Urinary bladder (tissue), 3 donors: ENCODE measurements at regions not wholly inside any gene's neighbourhood (a gene's known extent, or its start where the extent isn't known, plus 50 kb on each side); places are given as distances from the start of the nearest gene placed in this dataset.

Source experiments
- DNase-seq: peaks from one replicate; pipeline ENCODE4 v3.0.0-alpha.2; 2015; ENCODE audit errors: extremely low spot score
- H3K27ac ChIP-seq: one replicate; pipeline ENCODE4 v1.5.1; 2013; ENCODE audit warnings: low read depth, mild to moderate bottlenecking, moderate library complexity
- H3K36me3 ChIP-seq: one replicate; pipeline ENCODE4 v1.6.1; 2013; ENCODE audit warnings: mild to moderate bottlenecking, moderate library complexity; ENCODE audit not compliant: insufficient read depth
- H3K4me1 ChIP-seq: one replicate; pipeline ENCODE4 v1.6.1; 2013; ENCODE audit warnings: mild to moderate bottlenecking, moderate library complexity; ENCODE audit not compliant: insufficient read depth
- H3K4me3 ChIP-seq: one replicate; pipeline ENCODE4 v1.5.1; 2013; ENCODE audit warnings: low read depth, low read length
- WGBS: extraction: QIAGEN DNeasy Blood & Tissue Kit; methylation state at CpG from one replicate; pipeline ENCODE4 v1.1.7; 2013; 5-methylcytosine and 5-hydroxymethylcytosine counted together
- donor health status: healthy with polysubstance abuse.
- donor health status: healthy.

DNA sequence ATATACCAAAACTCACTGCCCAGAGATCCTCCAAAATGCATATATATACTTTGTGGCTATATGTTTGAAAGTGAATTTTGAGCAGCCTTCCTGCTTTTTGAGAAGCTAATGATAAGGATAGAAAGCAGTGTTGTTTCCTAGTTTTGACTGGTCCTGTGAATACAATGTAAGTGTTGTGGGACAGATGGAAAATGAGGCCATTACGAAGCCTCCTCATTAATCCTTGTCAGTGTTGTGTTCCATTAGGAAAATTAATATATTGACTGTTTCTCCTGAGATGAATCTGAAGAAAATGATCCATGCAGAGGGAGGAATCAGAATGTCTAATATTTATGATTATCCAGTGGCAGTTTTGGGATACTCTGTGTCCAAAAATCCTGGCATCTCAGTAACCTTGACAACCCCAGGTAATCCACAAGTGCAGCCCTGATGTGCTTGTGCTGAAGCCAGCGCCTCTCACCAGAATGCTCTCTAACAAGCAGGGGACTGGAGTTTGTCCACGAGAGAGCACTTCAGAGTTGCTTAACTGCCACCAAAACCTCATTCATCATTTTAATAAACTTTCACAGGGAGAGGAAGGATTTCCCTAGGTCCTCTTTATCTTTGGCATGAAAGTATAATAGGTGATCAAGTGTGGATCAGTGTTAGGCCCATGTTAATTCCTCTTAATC is 418.6 kb downstream of the CMPK2 start:
- no peaks in the 10 kb centered on the region for H3K36me3 ChIP-seq
- WGBS: 62% methylated on average over 3 of the region's 3 CpGs
- no peak overlapping the region for H3K4me3 ChIP-seq
- DNase-seq: no peak
- no peaks in the 10 kb centered on the region for H3K4me1 ChIP-seq
- H3K27ac ChIP-seq: no peak overlapping the region

DNA sequence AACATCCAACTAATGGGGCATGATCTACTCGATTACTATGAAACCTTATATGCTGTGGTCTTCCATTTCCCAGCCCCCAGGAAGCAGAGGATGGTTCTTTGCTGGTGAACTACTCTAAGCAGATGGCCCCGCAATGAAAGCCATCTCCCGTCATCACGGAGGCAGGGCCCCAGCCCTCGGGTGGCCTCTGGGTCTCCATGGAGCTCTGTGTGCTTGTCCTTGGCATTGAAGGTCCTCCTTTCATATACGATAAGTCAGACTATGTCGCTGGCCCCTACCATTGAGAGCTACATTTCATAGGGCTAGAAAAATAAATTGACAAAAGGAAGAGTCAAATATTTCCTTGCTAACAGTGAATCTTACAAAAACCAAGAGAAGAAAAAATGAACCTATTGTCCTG is 416.8 kb downstream of the CMPK2 start:
- WGBS: 80% methylated on average over 7 of the region's 7 CpGs
- no peak for DNase-seq
- H3K36me3 ChIP-seq: no peaks in the 10 kb centered on the region
- H3K4me3 ChIP-seq: no peak overlapping the region
- no peaks in the 10 kb centered on the region for H3K4me1 ChIP-seq
- H3K27ac ChIP-seq: no peak overlapping the region

DNA sequence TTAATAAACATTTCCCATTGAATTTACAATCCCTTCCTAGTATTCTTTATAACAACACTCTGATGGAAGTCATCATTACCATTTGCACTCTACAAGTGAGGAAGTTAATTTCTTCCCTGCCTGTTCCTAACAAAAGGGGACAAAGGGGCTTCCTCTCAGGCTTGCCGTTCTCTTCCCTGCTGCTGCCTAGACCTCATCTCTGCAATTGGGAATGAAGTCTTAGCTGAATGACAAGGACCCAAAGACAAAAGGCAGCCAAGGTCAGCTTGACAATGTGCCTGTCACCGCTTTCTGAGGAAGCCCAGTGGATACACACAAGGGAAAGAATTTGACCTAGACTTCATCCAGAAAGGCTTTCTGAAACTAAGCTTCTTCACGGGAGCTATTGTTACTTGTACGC is 416.4 kb downstream of the CMPK2 start:
- Histone ChIP-seq H3K4me1 (no peaks in the 10 kb centered on the region), H3K36me3 (no peaks in the 10 kb centered on the region), H3K27ac (no peak overlapping the region), H3K4me3 (no peak overlapping the region)
- WGBS: 65% methylated on average over 4 of the region's 4 CpGs
- no peak for DNase-seq

DNA sequence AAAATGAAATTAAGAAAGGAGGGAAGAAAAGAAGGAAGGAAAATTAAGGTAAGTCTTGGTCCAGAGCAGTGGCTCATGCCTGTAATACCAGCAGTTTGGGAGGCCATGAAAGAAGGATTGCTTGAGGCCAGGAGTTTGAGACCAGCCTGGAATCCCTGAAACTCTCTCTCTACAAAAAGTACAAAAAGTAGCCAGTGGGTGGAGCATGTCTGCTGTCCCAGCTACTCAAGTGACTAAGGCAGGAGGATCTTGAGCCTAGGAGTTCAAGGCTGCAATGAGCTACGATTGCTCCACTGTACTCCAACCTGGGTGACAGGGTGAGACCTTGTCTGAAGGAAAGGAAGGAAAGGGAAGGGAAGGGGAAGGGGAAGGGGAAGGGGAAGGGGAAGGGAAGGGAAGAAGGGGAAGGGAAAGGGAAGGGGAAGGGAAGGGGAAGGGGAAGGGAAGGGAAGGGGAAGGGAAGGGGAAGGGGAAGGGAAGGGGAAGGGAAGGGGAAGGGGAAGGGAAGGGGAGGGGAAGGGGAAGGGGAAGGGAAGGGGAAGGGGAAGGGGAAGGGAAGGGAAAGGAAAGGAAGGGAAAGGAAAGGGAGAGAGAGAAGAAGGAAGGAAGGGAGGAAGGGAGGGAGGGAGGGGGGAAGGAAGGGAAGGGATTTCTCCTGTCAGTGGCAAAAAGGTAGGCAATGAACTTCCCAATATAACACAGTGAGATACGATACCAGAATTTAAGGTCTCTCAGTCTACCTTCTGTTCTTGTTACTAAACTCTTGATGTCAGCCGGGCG is 412.8 kb downstream of the CMPK2 start:
- no peak for DNase-seq
- Histone ChIP-seq H3K4me3 (no peak overlapping the region), H3K36me3 (no peaks in the 10 kb centered on the region), H3K4me1 (no peaks in the 10 kb centered on the region), H3K27ac (no peak overlapping the region)
- WGBS: 91% methylated on average over 4 of the region's 4 CpGs

DNA sequence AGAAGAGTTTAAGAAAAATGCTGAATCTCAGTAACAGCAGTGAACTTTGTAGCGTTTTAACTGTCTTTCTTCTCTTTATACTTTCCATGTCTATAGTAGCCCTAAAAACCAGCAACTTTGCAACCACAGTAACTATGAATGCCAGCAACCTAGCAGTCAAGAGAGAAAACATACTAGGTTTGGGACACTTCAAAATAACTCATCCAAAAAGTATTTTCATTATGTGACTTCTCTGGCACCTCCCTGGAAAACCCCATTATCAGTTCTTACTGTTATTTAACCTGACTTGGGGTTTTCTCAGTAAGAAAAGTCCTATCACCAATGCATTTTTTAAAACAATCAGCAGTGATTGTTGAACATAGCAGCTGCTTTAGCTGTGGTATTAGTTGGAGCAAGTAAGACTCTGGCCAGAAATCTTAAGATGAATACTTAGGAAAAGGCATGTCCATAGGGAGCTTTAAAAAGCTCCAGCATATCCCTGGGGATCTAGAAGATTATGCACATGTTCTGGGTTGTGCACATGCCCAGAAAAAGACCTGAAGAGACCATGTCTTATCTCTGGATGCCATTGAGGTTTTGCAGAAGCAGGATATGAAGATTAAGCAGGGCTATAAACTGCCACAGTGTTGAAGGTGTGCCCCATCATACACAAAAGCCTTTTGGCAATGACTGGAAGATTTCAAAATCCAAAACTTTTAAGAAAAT is 411.3 kb downstream of the CMPK2 start:
- no peak overlapping the region for H3K27ac ChIP-seq
- no peak for DNase-seq
- no peak overlapping the region for H3K4me3 ChIP-seq
- no peaks in the 10 kb centered on the region for H3K36me3 ChIP-seq
- no peaks in the 10 kb centered on the region for H3K4me1 ChIP-seq
- 54% methylated on average over 1 of the region's 1 CpG for WGBS

DNA sequence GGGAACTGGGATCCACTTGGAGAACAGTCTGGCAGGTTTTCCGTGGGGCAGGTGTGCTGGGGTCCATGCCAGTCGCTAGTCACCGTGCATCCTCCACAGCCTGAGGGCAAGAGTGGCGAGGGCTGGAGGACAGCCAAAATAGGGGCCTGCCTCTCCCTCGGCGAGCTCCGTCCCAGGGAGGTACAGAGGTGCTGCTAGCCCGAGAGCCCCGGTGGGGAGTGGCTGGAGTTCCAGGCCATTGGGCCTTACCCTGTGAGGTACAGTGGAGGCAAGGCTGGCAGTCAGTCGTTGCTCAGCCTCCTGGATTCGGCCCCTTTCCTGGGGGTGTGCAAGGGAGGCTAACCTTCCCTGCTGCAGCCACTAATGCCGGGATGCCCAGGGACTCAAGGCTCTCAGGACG is 406.6 kb downstream of the CMPK2 start:
- H3K27ac ChIP-seq: no peak overlapping the region
- no peaks in the 10 kb centered on the region for H3K36me3 ChIP-seq
- WGBS: 95% methylated on average over 13 of the region's 13 CpGs
- H3K4me1 ChIP-seq: no peaks in the 10 kb centered on the region
- H3K4me3 ChIP-seq: no peak overlapping the region
- no peak for DNase-seq

DNA sequence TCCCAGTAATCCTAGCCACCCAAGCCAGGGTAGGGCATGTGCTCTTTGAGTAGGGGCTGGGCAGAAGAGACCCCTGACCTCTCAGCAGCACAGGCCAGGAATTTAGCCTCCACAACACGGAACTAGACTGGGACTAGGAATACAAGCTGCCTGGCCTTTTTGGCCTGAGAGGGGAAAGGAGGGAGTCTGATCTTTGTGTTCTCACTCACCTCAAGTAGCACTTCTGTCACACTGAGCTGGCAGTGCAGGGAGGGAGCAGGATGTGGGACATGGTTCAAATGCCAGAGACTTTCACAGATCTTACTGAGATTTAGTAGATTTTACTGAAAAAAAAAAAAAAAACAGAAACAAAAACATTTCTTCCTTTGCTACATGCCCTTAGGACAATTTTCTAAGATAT is 395.2 kb downstream of the CMPK2 start:
- no peak overlapping the region for H3K27ac ChIP-seq
- no peaks in the 10 kb centered on the region for H3K4me1 ChIP-seq
- WGBS: 27% methylated on average over 1 of the region's 1 CpG
- H3K36me3 ChIP-seq: no peaks in the 10 kb centered on the region
- H3K4me3 ChIP-seq: no peak overlapping the region
- no peak for DNase-seq

DNA sequence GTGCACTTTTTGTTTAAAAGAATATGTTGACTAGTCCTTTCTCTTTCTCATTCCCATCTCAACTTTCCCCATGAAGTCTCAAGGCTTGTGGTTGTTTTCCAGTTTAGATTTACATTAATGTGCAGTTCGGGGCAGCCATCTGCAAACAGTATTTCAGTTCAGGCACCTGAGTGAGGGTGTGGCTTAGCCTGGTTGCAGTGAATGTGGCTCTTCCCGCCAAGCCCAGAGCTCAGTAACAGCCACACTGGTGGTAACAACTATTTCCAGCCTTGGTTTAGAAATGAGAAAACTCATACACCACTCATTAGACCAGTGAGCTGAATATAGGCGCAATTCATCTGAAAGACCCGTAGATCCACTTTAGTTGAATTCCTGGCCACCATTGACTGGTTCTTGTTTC is 394.3 kb downstream of the CMPK2 start:
- no peak for DNase-seq
- no peak overlapping the region for H3K4me3 ChIP-seq
- no peaks in the 10 kb centered on the region for H3K4me1 ChIP-seq
- 86% methylated on average over 4 of the region's 4 CpGs for WGBS
- H3K36me3 ChIP-seq: no peaks in the 10 kb centered on the region
- H3K27ac ChIP-seq: no peak overlapping the region

DNA sequence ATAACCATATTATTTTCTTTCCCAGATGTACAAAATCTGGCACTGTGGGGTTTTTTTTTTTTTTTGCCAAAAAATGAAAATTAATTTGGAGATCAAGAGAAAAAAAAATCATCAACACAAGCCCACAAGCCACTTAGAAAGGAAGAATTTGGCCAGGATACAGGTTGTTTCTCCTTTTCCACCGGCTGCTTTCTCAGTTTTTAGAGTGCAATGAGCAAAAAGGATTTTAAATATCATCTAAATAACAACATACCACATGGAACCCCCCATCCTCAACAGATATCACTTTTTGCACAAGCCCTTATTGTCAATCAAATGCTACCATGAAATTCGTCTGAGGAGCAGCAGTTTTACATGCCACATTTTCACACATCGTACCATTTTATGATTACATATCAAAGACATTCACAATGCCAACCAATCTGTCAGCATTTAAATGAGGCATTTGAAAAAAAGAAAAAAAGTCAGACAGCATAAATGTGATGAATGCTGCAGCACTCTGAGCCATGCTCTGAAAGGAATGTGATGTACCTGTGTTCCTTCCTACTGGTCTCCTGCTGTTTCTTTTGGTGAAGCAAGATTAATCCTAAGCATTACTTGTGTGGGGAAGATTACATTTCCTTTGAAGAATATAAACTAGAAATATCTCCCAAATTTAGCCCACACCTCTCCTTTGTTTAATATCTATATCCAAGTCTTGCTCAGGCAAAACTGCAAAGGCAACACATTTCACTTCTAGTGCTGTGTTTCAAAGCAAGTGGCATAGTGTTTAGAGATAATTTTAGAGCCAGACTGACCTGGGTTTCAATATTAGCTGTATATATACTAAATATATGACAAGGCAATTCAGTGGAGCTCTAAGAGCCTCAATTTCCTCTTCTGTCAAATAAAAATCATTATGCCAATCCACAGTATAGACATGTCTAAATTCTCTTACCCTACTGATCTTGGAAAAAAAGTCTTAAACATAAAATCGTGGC is 391.3 kb downstream of the CMPK2 start:
- no peak for DNase-seq
- no peaks in the 10 kb centered on the region for H3K4me1 ChIP-seq
- H3K36me3 ChIP-seq: no peaks in the 10 kb centered on the region
- no peak overlapping the region for H3K27ac ChIP-seq
- WGBS: 67% methylated on average over 4 of the region's 4 CpGs
- H3K4me3 ChIP-seq: no peak overlapping the region

DNA sequence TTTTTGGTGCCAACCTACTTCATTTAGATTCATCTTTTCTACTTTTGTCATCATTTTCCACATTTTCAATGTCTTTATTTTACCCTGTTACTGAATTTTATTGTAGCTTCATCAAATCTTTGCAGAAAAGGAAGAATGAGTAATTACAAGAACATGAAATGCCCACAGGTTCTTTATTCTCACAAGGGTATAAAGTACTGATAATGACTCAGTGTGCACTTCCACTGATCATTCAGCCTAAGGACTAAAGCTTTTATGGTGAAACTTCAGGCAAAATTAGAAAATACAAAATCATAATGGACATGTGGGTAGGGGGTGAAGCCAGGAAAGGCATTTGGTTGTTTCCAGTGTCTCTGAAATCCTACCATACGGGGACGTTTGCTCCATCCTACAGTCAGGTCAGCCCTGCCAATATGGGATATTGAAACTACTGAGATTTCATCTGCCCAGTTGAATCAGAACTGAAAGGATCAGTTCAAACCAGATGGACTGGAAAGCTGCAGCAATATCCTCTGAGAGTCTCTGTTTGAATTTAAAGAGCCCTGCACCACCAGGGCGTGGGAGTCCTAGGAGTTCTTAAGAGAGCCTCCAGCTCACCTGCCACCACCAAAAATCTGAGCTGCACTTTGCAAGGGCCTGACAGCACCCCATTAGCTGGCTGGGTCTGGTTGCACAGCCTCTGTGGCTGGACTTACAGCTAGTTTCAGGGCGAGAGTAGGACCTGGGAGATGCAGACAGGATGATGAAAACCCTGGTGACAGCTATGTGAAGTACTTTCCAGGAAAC is 390.4 kb downstream of the CMPK2 start:
- Histone ChIP-seq H3K27ac (no peak overlapping the region), H3K4me3 (no peak overlapping the region), H3K4me1 (no peaks in the 10 kb centered on the region), H3K36me3 (no peaks in the 10 kb centered on the region)
- DNase-seq: no peak
- WGBS: 77% methylated on average over 4 of the region's 4 CpGs

DNA sequence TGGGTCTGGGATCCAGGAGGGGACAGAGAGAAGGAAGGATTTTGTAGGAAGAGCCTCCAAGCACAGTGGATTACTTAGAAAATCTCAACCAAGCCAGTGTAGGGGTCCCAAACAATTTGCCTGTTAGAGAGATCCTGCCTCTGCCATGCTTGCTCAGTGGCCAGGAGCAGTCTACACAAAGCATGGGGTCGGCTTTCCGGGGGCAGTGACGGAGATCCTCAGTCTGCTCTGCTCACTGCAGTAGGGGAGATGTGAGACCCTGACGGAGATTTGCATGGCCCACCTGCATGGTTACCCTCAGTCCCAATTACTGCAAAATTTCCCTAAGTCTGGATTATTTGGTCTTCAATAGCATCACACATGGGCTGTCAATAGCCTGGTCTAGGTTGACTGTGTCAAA is 385.2 kb downstream of the CMPK2 start:
- WGBS: 94% methylated on average over 4 of the region's 4 CpGs
- Histone ChIP-seq H3K27ac (no peak overlapping the region), H3K36me3 (no peaks in the 10 kb centered on the region), H3K4me1 (no peaks in the 10 kb centered on the region), H3K4me3 (no peak overlapping the region)
- DNase-seq: no peak

DNA sequence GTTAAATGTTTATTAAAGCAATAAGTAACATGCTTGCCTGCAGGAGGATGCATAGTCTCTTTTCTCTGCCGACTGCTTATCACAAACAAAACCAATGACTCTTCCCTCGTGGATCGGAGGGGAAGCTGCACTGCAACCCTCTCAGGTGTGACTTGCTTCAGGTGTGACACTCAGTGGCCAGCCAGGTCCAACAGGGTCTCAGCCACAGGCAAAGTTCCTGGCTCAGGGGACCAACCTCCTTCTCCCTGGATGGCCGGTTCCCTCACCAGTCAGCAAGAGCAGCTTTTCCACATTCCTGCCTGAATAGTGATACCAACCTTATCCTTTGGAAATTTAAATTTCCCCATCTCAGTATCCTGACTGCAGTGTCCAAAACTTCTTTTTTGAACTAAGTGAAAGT is 383.5 kb downstream of the CMPK2 start:
- Histone ChIP-seq H3K36me3 (no peaks in the 10 kb centered on the region), H3K4me3 (no peak overlapping the region), H3K27ac (no peak overlapping the region), H3K4me1 (no peaks in the 10 kb centered on the region)
- DNase-seq: no peak
- 45% methylated on average over 4 of the region's 4 CpGs for WGBS

DNA sequence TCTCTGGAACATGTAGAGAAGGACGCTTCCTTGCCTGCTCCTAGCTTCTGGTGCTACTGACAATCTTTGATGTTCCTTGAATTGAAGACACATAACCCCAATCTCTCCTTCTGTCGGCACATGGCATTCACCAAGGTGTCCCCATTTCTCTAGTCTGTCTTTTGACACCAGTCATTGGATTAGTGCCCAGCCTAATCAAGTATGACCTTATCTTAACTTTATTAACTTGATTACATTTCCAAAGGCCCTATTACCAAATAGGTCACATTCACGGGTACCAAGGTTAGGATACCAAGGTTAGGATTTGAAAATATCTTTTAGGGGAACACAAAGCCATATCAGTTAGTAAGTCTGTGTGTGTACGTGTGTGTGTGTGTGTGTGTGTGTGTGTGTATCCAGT is 377.9 kb downstream of the CMPK2 start:
- no peaks in the 10 kb centered on the region for H3K4me1 ChIP-seq
- H3K27ac ChIP-seq: no peak overlapping the region
- DNase-seq: no peak
- H3K36me3 ChIP-seq: no peaks in the 10 kb centered on the region
- 70% methylated on average over 4 of the region's 4 CpGs for WGBS
- H3K4me3 ChIP-seq: no peak overlapping the region
